ENCODE measurements at regions not wholly inside any gene's neighbourhood (a gene's known extent, or its start where the extent isn't known, plus 50 kb on each side); places are given as distances from the start of the nearest gene placed in this dataset.

GRCh38 chr5:87076931-87077330 lies 190.8 kb upstream of the RASA1 start (continued):
- no peak for TF ChIP-seq ZNF281 (CRISPR knock-in tag; IDR thresholded peaks at IDR 0.05)
- TF ChIP-seq, protein P1, sequence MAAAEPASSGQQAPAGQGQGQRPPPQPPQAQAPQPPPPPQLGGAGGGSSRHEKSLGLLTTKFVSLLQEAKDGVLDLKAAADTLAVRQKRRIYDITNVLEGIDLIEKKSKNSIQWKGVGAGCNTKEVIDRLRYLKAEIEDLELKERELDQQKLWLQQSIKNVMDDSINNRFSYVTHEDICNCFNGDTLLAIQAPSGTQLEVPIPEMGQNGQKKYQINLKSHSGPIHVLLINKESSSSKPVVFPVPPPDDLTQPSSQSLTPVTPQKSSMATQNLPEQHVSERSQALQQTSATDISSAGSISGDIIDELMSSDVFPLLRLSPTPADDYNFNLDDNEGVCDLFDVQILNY (CRISPR knock-in tag; IDR thresholded peaks at IDR 0.05), result no peak
- TF ChIP-seq OVOL2 (CRISPR knock-in tag; IDR thresholded peaks at IDR 0.05; ENCODE audit: borderline replicate concordance), result no peak
- TF ChIP-seq, protein P2, sequence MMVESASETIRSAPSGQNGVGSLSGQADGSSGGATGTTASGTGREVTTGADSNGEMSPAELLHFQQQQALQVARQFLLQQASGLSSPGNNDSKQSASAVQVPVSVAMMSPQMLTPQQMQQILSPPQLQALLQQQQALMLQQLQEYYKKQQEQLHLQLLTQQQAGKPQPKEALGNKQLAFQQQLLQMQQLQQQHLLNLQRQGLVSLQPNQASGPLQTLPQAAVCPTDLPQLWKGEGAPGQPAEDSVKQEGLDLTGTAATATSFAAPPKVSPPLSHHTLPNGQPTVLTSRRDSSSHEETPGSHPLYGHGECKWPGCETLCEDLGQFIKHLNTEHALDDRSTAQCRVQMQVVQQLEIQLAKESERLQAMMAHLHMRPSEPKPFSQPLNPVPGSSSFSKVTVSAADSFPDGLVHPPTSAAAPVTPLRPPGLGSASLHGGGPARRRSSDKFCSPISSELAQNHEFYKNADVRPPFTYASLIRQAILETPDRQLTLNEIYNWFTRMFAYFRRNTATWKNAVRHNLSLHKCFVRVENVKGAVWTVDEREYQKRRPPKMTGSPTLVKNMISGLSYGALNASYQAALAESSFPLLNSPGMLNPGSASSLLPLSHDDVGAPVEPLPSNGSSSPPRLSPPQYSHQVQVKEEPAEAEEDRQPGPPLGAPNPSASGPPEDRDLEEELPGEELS (CRISPR knock-in tag; IDR thresholded peaks at IDR 0.05), result no peak
- TF ChIP-seq, protein P3, sequence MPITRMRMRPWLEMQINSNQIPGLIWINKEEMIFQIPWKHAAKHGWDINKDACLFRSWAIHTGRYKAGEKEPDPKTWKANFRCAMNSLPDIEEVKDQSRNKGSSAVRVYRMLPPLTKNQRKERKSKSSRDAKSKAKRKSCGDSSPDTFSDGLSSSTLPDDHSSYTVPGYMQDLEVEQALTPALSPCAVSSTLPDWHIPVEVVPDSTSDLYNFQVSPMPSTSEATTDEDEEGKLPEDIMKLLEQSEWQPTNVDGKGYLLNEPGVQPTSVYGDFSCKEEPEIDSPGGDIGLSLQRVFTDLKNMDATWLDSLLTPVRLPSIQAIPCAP (CRISPR knock-in tag; IDR thresholded peaks at IDR 0.05), result no peak
- no peak for TF ChIP-seq ATF1 (CRISPR knock-in tag; IDR thresholded peaks at IDR 0.05)

GRCh38 chr5:87079219-87079618 lies 188.5 kb upstream of the RASA1 start:
- ChIA-PET CTCF (no interaction called here), POLR2A (no interaction called here)
- no peak for DNase-seq (ENCODE audit: low spot score)
- no peaks in the 10 kb centered on the region for H3K4me1 Mint-ChIP-seq
- no peak overlapping the region for H3K4me3 Mint-ChIP-seq
- no peak for ATAC-seq
- H3K27me3 Mint-ChIP-seq (ENCODE audit: low read depth), result no peaks in the 10 kb centered on the region
- peaks cover 5% of the 10 kb centered on the region for H3K36me3 Mint-ChIP-seq
- H3K9me3 Mint-ChIP-seq, result peaks cover 11% of the 10 kb centered on the region
- no peak overlapping the region for H3K27ac Mint-ChIP-seq
- TF ChIP-seq OVOL2 (CRISPR knock-in tag; IDR thresholded peaks at IDR 0.05; ENCODE audit: borderline replicate concordance) (no peak), CREM (CRISPR knock-in tag; IDR thresholded peaks at IDR 0.05) (no peak), SMAD4 (CRISPR knock-in tag; IDR thresholded peaks at IDR 0.05) (no peak), NR1H2 (CRISPR knock-in tag; IDR thresholded peaks at IDR 0.05) (no peak), E2F1 (CRISPR knock-in tag; IDR thresholded peaks at IDR 0.05) (no peak), GTF2I (CRISPR knock-in tag; conservative IDR thresholded peaks at IDR 0.05) (no peak), SP1 (CRISPR knock-in tag; conservative IDR thresholded peaks at IDR 0.05) (no peak), ATF1 (CRISPR knock-in tag; IDR thresholded peaks at IDR 0.05) (no peak)
- TF ChIP-seq, protein P2 (CRISPR knock-in tag; IDR thresholded peaks at IDR 0.05), result no peak
- TF ChIP-seq, protein P4, sequence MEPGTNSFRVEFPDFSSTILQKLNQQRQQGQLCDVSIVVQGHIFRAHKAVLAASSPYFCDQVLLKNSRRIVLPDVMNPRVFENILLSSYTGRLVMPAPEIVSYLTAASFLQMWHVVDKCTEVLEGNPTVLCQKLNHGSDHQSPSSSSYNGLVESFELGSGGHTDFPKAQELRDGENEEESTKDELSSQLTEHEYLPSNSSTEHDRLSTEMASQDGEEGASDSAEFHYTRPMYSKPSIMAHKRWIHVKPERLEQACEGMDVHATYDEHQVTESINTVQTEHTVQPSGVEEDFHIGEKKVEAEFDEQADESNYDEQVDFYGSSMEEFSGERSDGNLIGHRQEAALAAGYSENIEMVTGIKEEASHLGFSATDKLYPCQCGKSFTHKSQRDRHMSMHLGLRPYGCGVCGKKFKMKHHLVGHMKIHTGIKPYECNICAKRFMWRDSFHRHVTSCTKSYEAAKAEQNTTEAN (CRISPR knock-in tag; IDR thresholded peaks at IDR 0.05), result no peak
- TF ChIP-seq, protein P5, sequence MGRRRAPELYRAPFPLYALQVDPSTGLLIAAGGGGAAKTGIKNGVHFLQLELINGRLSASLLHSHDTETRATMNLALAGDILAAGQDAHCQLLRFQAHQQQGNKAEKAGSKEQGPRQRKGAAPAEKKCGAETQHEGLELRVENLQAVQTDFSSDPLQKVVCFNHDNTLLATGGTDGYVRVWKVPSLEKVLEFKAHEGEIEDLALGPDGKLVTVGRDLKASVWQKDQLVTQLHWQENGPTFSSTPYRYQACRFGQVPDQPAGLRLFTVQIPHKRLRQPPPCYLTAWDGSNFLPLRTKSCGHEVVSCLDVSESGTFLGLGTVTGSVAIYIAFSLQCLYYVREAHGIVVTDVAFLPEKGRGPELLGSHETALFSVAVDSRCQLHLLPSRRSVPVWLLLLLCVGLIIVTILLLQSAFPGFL (CRISPR knock-in tag; IDR thresholded peaks at IDR 0.05; ENCODE audit: borderline replicate concordance), result no peak
- TF ChIP-seq, protein P1 (CRISPR knock-in tag; IDR thresholded peaks at IDR 0.05), result no peak
- TF ChIP-seq, protein P6, sequence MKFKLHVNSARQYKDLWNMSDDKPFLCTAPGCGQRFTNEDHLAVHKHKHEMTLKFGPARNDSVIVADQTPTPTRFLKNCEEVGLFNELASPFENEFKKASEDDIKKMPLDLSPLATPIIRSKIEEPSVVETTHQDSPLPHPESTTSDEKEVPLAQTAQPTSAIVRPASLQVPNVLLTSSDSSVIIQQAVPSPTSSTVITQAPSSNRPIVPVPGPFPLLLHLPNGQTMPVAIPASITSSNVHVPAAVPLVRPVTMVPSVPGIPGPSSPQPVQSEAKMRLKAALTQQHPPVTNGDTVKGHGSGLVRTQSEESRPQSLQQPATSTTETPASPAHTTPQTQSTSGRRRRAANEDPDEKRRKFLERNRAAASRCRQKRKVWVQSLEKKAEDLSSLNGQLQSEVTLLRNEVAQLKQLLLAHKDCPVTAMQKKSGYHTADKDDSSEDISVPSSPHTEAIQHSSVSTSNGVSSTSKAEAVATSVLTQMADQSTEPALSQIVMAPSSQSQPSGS (CRISPR knock-in tag; IDR thresholded peaks at IDR 0.05; ENCODE audit: borderline replicate concordance, low read depth), result no peak
- TF ChIP-seq, protein P7, sequence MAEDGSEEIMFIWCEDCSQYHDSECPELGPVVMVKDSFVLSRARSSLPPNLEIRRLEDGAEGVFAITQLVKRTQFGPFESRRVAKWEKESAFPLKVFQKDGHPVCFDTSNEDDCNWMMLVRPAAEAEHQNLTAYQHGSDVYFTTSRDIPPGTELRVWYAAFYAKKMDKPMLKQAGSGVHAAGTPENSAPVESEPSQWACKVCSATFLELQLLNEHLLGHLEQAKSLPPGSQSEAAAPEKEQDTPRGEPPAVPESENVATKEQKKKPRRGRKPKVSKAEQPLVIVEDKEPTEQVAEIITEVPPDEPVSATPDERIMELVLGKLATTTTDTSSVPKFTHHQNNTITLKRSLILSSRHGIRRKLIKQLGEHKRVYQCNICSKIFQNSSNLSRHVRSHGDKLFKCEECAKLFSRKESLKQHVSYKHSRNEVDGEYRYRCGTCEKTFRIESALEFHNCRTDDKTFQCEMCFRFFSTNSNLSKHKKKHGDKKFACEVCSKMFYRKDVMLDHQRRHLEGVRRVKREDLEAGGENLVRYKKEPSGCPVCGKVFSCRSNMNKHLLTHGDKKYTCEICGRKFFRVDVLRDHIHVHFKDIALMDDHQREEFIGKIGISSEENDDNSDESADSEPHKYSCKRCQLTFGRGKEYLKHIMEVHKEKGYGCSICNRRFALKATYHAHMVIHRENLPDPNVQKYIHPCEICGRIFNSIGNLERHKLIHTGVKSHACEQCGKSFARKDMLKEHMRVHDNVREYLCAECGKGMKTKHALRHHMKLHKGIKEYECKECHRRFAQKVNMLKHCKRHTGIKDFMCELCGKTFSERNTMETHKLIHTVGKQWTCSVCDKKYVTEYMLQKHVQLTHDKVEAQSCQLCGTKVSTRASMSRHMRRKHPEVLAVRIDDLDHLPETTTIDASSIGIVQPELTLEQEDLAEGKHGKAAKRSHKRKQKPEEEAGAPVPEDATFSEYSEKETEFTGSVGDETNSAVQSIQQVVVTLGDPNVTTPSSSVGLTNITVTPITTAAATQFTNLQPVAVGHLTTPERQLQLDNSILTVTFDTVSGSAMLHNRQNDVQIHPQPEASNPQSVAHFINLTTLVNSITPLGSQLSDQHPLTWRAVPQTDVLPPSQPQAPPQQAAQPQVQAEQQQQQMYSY (CRISPR knock-in tag; IDR thresholded peaks at IDR 0.05), result no peak
